ENCODE measurements at regions not wholly inside any gene's neighbourhood (a gene's known extent, or its start where the extent isn't known, plus 50 kb on each side); places are given as distances from the start of the nearest gene placed in this dataset.

DNA sequence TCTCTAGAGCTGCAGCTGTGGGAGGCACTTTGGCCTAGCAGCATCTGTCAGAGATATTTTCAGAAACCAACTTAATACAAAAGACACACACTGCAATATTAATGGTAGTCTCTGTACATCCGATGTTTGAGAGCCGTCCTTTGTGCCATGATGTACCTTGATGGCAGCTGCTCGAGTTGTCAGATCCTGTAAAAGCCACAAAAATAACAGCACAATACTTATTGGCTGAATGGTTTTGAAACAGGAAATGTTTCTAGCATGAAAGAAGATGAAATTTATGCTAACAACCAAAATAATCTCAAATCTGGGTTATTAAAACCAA lies 445.5 kb upstream of the TBL1XR1 start:
- TF ChIP-seq, protein P1, sequence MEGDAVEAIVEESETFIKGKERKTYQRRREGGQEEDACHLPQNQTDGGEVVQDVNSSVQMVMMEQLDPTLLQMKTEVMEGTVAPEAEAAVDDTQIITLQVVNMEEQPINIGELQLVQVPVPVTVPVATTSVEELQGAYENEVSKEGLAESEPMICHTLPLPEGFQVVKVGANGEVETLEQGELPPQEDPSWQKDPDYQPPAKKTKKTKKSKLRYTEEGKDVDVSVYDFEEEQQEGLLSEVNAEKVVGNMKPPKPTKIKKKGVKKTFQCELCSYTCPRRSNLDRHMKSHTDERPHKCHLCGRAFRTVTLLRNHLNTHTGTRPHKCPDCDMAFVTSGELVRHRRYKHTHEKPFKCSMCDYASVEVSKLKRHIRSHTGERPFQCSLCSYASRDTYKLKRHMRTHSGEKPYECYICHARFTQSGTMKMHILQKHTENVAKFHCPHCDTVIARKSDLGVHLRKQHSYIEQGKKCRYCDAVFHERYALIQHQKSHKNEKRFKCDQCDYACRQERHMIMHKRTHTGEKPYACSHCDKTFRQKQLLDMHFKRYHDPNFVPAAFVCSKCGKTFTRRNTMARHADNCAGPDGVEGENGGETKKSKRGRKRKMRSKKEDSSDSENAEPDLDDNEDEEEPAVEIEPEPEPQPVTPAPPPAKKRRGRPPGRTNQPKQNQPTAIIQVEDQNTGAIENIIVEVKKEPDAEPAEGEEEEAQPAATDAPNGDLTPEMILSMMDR (IDR thresholded peaks at IDR 0.05), result no peak
- no peak for TF ChIP-seq POLR2A (IDR thresholded peaks at IDR 0.05)
